Skin epidermis (tissue), 12 donors: ENCODE measurements at regions not wholly inside any gene's neighbourhood (a gene's known extent, or its start where the extent isn't known, plus 50 kb on each side); places are given as distances from the start of the nearest gene placed in this dataset.

Experiments
- H3K27ac ChIP-seq, 21 experiments: fragments of 200-600 bp; sonication (generic) in 11 of 21; one replicate each; pipeline ENCODE4 v1.5.0; 2020; ENCODE audit warnings: mild to moderate bottlenecking in 3 of 21, inconsistent platforms in 2 of 21, moderate library complexity in 2 of 21
- H3K4me3 ChIP-seq, 7 experiments: fragments of 200-600 bp; sonication (generic) in 2 of 7; one replicate each; pipeline ENCODE4 v1.5.0; 2020; ENCODE audit warnings: inconsistent platforms in 2 of 7, mild to moderate bottlenecking in 2 of 7, moderate library complexity in 1 of 7

DNA sequence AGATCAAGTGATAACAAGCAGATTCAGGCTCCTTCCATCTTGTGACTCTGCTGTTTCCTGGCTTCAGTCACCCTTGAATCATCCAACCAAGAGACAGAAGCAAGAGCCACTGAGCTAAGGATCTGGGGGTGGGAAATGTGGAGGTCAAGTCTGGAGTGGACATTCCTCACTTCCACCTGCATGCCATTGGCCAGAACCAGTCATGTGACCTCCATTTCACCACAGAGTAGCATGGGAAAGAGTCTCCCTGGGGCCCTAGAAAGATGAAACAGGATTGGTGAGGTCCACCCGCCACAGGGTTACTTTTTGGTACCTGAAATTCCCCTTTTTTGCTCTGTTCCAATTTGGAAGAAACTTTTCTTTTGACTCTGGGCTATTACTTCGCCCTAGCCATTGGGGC lies 1006.0 kb upstream of the EEF2KMT start:
- Histone ChIP-seq H3K27ac (no peak overlapping the region), H3K4me3 (no peak overlapping the region)

DNA sequence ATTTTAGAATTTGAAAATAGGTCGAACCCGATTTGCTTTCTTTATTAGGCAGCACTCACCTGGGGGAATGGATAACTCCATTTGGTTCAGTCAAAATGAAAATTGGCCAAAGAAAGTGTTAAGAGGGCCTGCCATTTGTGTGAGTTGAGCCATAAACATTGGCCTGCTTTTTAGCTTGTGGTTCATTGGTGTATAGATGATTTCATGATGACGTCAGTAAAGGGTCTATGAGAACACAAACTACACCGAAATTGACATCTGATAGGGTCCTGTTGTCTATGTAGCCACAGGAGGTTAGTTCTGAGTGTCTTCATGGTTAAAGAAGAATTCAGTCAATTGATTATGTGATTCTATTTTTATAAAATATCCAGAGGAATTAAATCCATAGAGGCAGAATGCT lies 1001.5 kb upstream of the EEF2KMT start:
- no peak overlapping the region for H3K27ac ChIP-seq

GRCh38 chr16:6096931-6097670 lies 999.5 kb upstream of the EEF2KMT start:
- H3K4me3 ChIP-seq = no peak overlapping the region
- no peak overlapping the region for H3K27ac ChIP-seq

More for the DNA sequence above, 1001.5 kb upstream of the EEF2KMT start:
- no peak overlapping the region for H3K4me3 ChIP-seq

DNA sequence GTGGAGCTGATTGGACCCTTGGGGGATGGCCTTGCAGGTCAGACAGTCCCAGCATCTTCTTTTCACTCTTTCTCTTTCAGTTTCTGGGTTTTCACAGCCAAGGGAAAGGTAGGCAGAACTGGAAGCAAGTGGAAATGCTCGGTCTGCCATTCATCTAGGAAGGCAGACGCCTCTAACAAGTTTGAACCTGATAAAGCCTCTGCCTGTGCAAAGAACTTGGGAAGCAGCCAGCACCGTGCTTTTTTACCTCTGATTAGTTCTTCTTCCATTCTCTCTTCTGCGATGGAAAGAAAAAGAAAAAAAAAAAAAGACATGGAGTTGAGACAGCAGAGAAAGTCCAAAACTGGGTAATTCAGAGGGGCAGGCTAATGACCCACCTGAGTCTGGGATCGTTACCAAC lies 997.8 kb upstream of the EEF2KMT start:
- no peak overlapping the region for H3K27ac ChIP-seq
- H3K4me3 ChIP-seq = no peak overlapping the region

DNA sequence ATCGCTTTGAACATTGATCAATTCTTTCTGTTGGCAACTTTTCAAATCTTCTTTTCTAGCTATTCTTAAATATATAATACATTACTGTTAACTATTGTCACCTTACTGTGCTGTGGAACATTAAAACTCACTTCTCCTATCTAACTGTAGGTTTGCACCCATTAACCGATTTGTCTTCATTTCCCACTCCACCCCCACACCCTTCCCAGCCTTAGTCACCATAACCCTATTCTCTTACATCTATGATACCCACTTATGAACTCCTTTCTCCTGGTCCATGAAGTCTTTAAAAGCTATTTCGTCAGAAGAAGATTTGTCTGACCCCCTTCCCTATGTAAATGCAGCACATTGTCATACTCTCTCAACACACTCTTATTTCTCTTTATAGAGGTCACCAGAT lies 993.4 kb upstream of the EEF2KMT start:
- H3K4me3 ChIP-seq = no peak overlapping the region
- no peak overlapping the region for H3K27ac ChIP-seq

GRCh38 chr16:6081320-6081976 lies 983.9 kb upstream of the EEF2KMT start:
- Histone ChIP-seq H3K27ac (no peak overlapping the region), H3K4me3 (no peak overlapping the region)

DNA sequence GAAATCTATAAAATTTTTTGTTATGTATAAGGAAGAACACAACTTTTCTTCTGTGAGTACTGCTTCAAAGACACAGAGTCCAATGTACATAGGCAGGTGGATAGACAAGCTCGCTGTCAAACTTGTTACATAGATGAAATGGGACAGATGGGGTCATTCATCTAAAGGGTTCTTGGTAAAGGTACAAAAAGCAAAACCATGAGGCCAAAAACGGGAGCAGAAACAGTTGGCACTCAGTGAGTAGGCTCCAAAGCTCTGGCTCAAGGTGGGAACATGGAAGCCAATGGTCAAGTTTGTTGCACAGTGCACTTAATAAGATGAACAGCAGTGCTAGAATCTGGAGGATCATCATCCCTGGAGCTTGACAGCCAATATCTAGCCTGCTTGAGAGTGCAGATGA lies 979.0 kb upstream of the EEF2KMT start:
- Histone ChIP-seq H3K4me3 (no peak overlapping the region), H3K27ac (no peak overlapping the region)

DNA sequence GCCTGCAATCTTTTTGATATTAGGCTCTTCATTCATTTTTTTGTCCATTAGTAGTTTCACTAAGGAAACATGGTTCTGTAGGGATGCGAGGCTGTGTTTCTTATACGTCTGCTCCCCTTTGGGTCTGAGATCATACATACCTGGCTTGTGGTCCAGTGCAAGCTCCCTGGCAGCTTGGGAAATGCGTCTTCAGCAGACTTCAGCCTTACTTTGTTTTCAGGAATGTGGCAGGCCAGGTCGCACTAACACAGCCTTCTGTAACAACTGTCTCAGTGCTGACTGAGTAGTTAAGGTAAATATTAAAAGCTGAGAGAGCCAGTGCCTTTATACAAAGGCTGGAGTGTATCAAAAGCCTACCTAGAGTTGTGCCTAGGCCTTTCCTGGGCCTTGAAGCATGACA lies 970.5 kb upstream of the EEF2KMT start:
- H3K4me3 ChIP-seq = no peak overlapping the region
- H3K27ac ChIP-seq = no peak overlapping the region

DNA sequence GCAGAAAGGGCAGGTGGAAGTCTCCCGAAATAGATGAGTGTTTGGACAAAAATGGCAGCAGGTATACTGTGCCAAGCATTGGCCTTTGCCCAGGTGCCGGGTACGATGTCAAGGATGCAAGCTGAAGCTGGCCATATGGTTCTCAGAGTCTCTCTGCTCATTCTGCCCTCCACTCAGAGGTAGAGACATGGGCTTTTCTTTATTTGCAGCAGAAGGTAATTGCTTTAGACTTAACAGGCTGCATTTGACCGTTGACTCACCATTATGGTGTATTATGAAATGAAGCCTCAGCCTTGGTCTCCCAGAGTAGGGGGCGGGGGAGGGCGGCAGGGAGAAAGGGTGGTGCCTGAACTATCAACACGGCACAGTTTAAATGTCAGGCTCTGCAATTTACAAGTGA lies 969.1 kb upstream of the EEF2KMT start:
- H3K27ac ChIP-seq = no peak overlapping the region
- no peak overlapping the region for H3K4me3 ChIP-seq

DNA sequence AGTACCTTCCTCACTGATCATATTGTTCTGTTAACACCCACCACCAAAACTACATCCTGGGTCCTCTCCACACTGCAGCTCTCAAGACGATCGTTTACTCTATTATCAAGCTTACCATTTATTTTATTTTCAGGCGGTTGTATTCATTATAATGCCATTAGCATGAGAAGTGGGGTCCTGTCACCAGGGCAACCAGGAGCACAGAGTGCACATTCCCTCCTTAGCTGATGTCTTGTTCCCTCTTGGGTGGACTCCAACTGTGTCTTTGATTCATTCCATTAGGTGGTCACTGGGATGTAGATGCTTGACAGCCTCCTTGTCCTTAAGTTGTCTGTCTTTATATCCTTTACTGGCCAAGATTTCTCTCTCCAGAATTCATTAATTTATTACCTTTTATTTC lies 965.9 kb upstream of the EEF2KMT start:
- no peak overlapping the region for H3K4me3 ChIP-seq
- no peak overlapping the region for H3K27ac ChIP-seq

GRCh38 chr16:6059671-6060070 lies 962.1 kb upstream of the EEF2KMT start:
- no peak overlapping the region for H3K27ac ChIP-seq
- no peak overlapping the region for H3K4me3 ChIP-seq

GRCh38 chr16:6057821-6058220 lies 960.2 kb upstream of the EEF2KMT start:
- H3K4me3 ChIP-seq = no peak overlapping the region
- H3K27ac ChIP-seq = no peak overlapping the region

GRCh38 chr16:6048017-6048416 lies 950.4 kb upstream of the EEF2KMT start:
- H3K4me3 ChIP-seq = no peak overlapping the region
- H3K27ac ChIP-seq = no peak overlapping the region

GRCh38 chr16:6047325-6047724 lies 949.7 kb upstream of the EEF2KMT start:
- no peak overlapping the region for H3K27ac ChIP-seq
- H3K4me3 ChIP-seq = no peak overlapping the region

DNA sequence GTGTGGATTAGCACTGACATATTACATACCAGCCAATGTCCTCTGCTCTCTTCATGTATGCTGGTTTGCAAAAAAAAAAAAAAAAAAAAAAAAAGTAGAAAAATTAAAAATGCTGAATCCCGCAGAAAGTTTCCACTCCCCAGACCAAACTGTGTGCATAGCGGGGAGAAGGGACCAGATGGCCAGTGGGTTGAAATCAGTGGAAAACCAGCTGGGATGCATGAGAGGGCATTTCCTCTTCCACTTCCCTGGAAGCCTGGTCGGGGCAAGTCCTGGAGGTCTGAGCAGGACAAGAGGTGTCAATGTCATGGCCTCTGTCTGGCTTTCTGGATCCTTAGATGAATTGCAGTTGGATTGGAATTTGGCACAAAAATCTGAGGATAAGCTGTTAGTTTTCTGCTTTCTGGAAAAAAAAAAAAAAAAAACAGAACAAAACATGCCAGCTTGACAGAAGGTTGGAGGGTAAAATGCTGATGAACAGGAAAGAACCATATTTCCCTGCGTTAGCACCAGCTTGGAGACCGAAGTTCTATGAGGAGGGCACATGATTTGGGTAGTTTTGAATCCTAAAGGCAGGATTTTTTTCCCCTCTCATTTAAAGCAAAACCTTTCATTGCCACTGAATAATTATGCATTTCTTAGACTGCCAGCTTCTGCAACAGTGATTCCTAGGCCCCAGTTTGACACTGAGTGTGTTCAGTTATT lies 941.5 kb upstream of the EEF2KMT start:
- Histone ChIP-seq H3K4me3 (no peak overlapping the region), H3K27ac (no peak overlapping the region)

- H3K27ac ChIP-seq = no peak overlapping the region
- H3K4me3 ChIP-seq = no peak overlapping the region
Observed at GRCh38 chr16:6035161-6035560, 937.6 kb upstream of the EEF2KMT start.

GRCh38 chr16:6034511-6034910 lies 936.9 kb upstream of the EEF2KMT start:
- Histone ChIP-seq H3K27ac (no peak overlapping the region), H3K4me3 (no peak overlapping the region)

GRCh38 chr16:6032438-6032837 lies 934.8 kb upstream of the EEF2KMT start:
- H3K4me3 ChIP-seq = no peak overlapping the region
- H3K27ac ChIP-seq = no peak overlapping the region

- Histone ChIP-seq H3K4me3 (no peak overlapping the region), H3K27ac (no peak overlapping the region)
Observed at GRCh38 chr16:6031567-6031966, 934.0 kb upstream of the EEF2KMT start.

- Histone ChIP-seq H3K4me3 (no peak overlapping the region), H3K27ac (no peak overlapping the region)
Observed at GRCh38 chr16:6031102-6031501, 933.5 kb upstream of the EEF2KMT start.

GRCh38 chr16:6027733-6028132 lies 930.1 kb upstream of the EEF2KMT start:
- no peak overlapping the region for H3K4me3 ChIP-seq
- H3K27ac ChIP-seq = no peak overlapping the region
